ENCODE measurements at regions not wholly inside any gene's neighbourhood (a gene's known extent, or its start where the extent isn't known, plus 50 kb on each side); places are given as distances from the start of the nearest gene placed in this dataset.

- TF ChIP-seq EZH2phosphoT487 (IDR thresholded peaks at IDR 0.05; ENCODE audit: low read length), result no peak
- TF ChIP-seq EZH2 (optimal IDR thresholded peaks at IDR 0.05; ENCODE audit: low read depth, low read length), result no peak
- TF ChIP-seq CTCF (IDR thresholded peaks at IDR 0.05; ENCODE audit: low read length), result no peak
Measured at GRCh38 chr3:76776927-76777326, 263.0 kb upstream of the ROBO2 start.

GRCh38 chr3:76788206-76788605 lies 251.7 kb upstream of the ROBO2 start:
- no peak for DNase-seq
- H3K27ac ChIP-seq (ENCODE audit: low read length), result no peak overlapping the region
- no peak overlapping the region for H3K9ac ChIP-seq (ENCODE audit: low read length)
- H3K79me2 ChIP-seq (ENCODE audit: low read length), result no peaks in the 10 kb centered on the region
- H3K36me3 ChIP-seq (replicated peaks; ENCODE audit: insufficient read depth, low read length), result no peaks in the 10 kb centered on the region
- no peak overlapping the region for H2AFZ ChIP-seq (ENCODE audit: low read length)
- no peaks in the 10 kb centered on the region for H3K4me1 ChIP-seq (ENCODE audit: low read length)
- no peak overlapping the region for H3K4me2 ChIP-seq (ENCODE audit: low read depth, low read length)
- no peaks in the 10 kb centered on the region for H3K9me2 ChIP-seq (replicated peaks; ENCODE audit: insufficient read depth, low read length)
- H3K27me3 ChIP-seq (replicated peaks; ENCODE audit: insufficient read depth, low read length), result no peaks in the 10 kb centered on the region
- no peak for TF ChIP-seq EZH2 (optimal IDR thresholded peaks at IDR 0.05; ENCODE audit: low read depth, low read length)
- TF ChIP-seq CTCF (IDR thresholded peaks at IDR 0.05; ENCODE audit: low read length), result no peak
- TF ChIP-seq EZH2phosphoT487 (IDR thresholded peaks at IDR 0.05; ENCODE audit: low read length), result no peak
- no peak overlapping the region for H3K4me3 ChIP-seq (ENCODE audit: low read length)
- no peaks in the 10 kb centered on the region for H4K20me1 ChIP-seq (ENCODE audit: insufficient read depth, low read length)
- H3K9me3 ChIP-seq (replicated peaks; ENCODE audit: insufficient read depth, low read length), result no peaks in the 10 kb centered on the region
- H3F3A ChIP-seq (ENCODE audit: insufficient read depth, low read length), result no peaks in the 10 kb centered on the region

More at GRCh38 chr3:76776927-76777326, 263.0 kb upstream of the ROBO2 start:
- Histone ChIP-seq H3K27ac (ENCODE audit: low read length) (no peak overlapping the region), H3K36me3 (replicated peaks; ENCODE audit: insufficient read depth, low read length) (no peaks in the 10 kb centered on the region), H3F3A (ENCODE audit: insufficient read depth, low read length) (no peaks in the 10 kb centered on the region), H3K9me2 (replicated peaks; ENCODE audit: insufficient read depth, low read length) (no peaks in the 10 kb centered on the region), H3K4me2 (ENCODE audit: low read depth, low read length) (no peak overlapping the region), H2AFZ (ENCODE audit: low read length) (no peak overlapping the region), H3K9ac (ENCODE audit: low read length) (no peak overlapping the region), H3K9me3 (replicated peaks; ENCODE audit: insufficient read depth, low read length) (no peaks in the 10 kb centered on the region), H3K27me3 (replicated peaks; ENCODE audit: insufficient read depth, low read length) (no peaks in the 10 kb centered on the region), H3K79me2 (ENCODE audit: low read length) (no peaks in the 10 kb centered on the region), H3K4me3 (ENCODE audit: low read length) (no peak overlapping the region), H4K20me1 (ENCODE audit: insufficient read depth, low read length) (no peaks in the 10 kb centered on the region), H3K4me1 (ENCODE audit: low read length) (no peaks in the 10 kb centered on the region)
- DNase-seq, result no peak

- H3K36me3 ChIP-seq (replicated peaks; ENCODE audit: insufficient read depth, low read length), result no peaks in the 10 kb centered on the region
- H3K4me3 ChIP-seq (ENCODE audit: low read length), result no peak overlapping the region
- no peaks in the 10 kb centered on the region for H3K9me2 ChIP-seq (replicated peaks; ENCODE audit: insufficient read depth, low read length)
- DNase-seq, result no peak
- no peak overlapping the region for H3K27ac ChIP-seq (ENCODE audit: low read length)
- no peaks in the 10 kb centered on the region for H4K20me1 ChIP-seq (ENCODE audit: insufficient read depth, low read length)
- H3K79me2 ChIP-seq (ENCODE audit: low read length), result no peaks in the 10 kb centered on the region
- no peak overlapping the region for H3K4me2 ChIP-seq (ENCODE audit: low read depth, low read length)
- no peaks in the 10 kb centered on the region for H3K9me3 ChIP-seq (replicated peaks; ENCODE audit: insufficient read depth, low read length)
- H3K9ac ChIP-seq (ENCODE audit: low read length), result no peak overlapping the region
- no peaks in the 10 kb centered on the region for H3K4me1 ChIP-seq (ENCODE audit: low read length)
- H2AFZ ChIP-seq (ENCODE audit: low read length), result no peak overlapping the region
- no peaks in the 10 kb centered on the region for H3K27me3 ChIP-seq (replicated peaks; ENCODE audit: insufficient read depth, low read length)
- H3F3A ChIP-seq (ENCODE audit: insufficient read depth, low read length), result no peaks in the 10 kb centered on the region
- TF ChIP-seq EZH2phosphoT487 (IDR thresholded peaks at IDR 0.05; ENCODE audit: low read length) (no peak), CTCF (IDR thresholded peaks at IDR 0.05; ENCODE audit: low read length) (no peak), EZH2 (optimal IDR thresholded peaks at IDR 0.05; ENCODE audit: low read depth, low read length) (no peak)
Measured at GRCh38 chr3:76789237-76789636, 250.7 kb upstream of the ROBO2 start.
